SK-N-SH treated with all-trans-retinoic acid at 6 μM for 48 hours (cell line): ENCODE measurements at regions not wholly inside any gene's neighbourhood (a gene's known extent, or its start where the extent isn't known, plus 50 kb on each side); places are given as distances from the start of the nearest gene placed in this dataset.

ENCODE experiments used
- ATAC-seq: fragments of 200-7000 bp; cut with Tn5 transposase; 3 replicates; pipeline ENCODE4 v1.9.1; 2020; ENCODE audit warnings: mild to moderate bottlenecking, moderate library complexity
- ARNTL ChIP-seq: fragments of 450-650 bp; formaldehyde crosslinking; IDR thresholded peaks from 2 replicates; pipeline ENCODE4 v1.5.0; 2020; ENCODE audit warnings: low read depth, mild to moderate bottlenecking, moderate library complexity, borderline replicate concordance
- BACH2 ChIP-seq: fragments of 250-450 bp; sonication (Bioruptor Pico); IDR thresholded peaks from 2 replicates; pipeline ENCODE4 v1.9.0; 2021; ENCODE audit warnings: mild to moderate bottlenecking, borderline replicate concordance
- CREB5 ChIP-seq: fragments of 250-450 bp; sonication (Bioruptor Pico); IDR thresholded peaks from 2 replicates; pipeline ENCODE4 v1.5.1; 2020; ENCODE audit warnings: low read depth, mild to moderate bottlenecking, moderate library complexity
- CSRNP3 ChIP-seq: fragments of 250-450 bp; sonication (Bioruptor Pico); IDR thresholded peaks from 2 replicates; pipeline ENCODE4 v1.5.1; 2021; ENCODE audit warnings: mild to moderate bottlenecking, moderate library complexity
- GLIS3 ChIP-seq: fragments of 250-450 bp; sonication (Bioruptor Pico); IDR thresholded peaks from 2 replicates; pipeline ENCODE4 v1.5.0; 2020; ENCODE audit warnings: mild to moderate bottlenecking, moderate library complexity
- POU6F1 ChIP-seq: fragments of 250-450 bp; sonication (Bioruptor Pico); IDR thresholded peaks from 2 replicates; pipeline ENCODE4 v1.8.0; 2021; ENCODE audit warnings: low read depth, mild to moderate bottlenecking, moderate library complexity, borderline replicate concordance
- PPARA ChIP-seq: fragments of 250-450 bp; sonication (Bioruptor Pico); IDR thresholded peaks from 2 replicates; pipeline ENCODE4 v1.5.0; 2020; ENCODE audit warnings: mild to moderate bottlenecking, borderline replicate concordance
- SNAI2 ChIP-seq: fragments of 250-450 bp; sonication (Bioruptor Pico); IDR thresholded peaks from 2 replicates; pipeline ENCODE4 v1.5.0; 2020; ENCODE audit warnings: mild to moderate bottlenecking, moderate library complexity
- TSHZ2 ChIP-seq: fragments of 250-450 bp; sonication (Bioruptor Pico); IDR thresholded peaks from 2 replicates; pipeline ENCODE4 v1.5.0; 2020; ENCODE audit warnings: mild to moderate bottlenecking, moderate library complexity
- ZFP3 ChIP-seq: fragments of 250-450 bp; sonication (Bioruptor Pico); IDR thresholded peaks from 2 replicates; pipeline ENCODE4 v1.5.0; 2020; ENCODE audit warnings: mild to moderate bottlenecking, moderate library complexity
- ZNF565 ChIP-seq: fragments of 450-650 bp; formaldehyde crosslinking; conservative IDR thresholded peaks from 2 replicates; pipeline ENCODE4 v1.5.0; 2020; ENCODE audit warnings: low read depth, mild to moderate bottlenecking, moderate library complexity
- ZNF70 ChIP-seq: fragments of 450-650 bp; formaldehyde crosslinking; IDR thresholded peaks from 2 replicates; pipeline ENCODE4 v1.5.0; 2020; ENCODE audit warnings: mild to moderate bottlenecking, moderate library complexity
- ZNF8 ChIP-seq: fragments of 450-650 bp; formaldehyde crosslinking; IDR thresholded peaks from 2 replicates; pipeline ENCODE4 v1.5.0; 2020; ENCODE audit warnings: mild to moderate bottlenecking, moderate library complexity

GRCh38 chr3:110246796-110247376 lies 824.7 kb upstream of the NECTIN3 start (continued):
- TF ChIP-seq ZNF8 (no peak), PPARA (CRISPR knock-in tag) (no peak), POU6F1 (CRISPR knock-in tag) (no peak), ZNF565 (CRISPR knock-in tag) (no peak), ARNTL (CRISPR knock-in tag) (no peak), CREB5 (CRISPR knock-in tag) (no peak), ZFP3 (CRISPR knock-in tag) (no peak)

GRCh38 chr3:110248666-110249065 lies 823.0 kb upstream of the NECTIN3 start:
- ATAC-seq: no peak

More at GRCh38 chr3:110248666-110249065, 823.0 kb upstream of the NECTIN3 start:
- TF ChIP-seq ZNF70 (CRISPR knock-in tag): no peak
- TF ChIP-seq ZFP3 (CRISPR knock-in tag): no peak
- no peak for TF ChIP-seq TSHZ2 (CRISPR knock-in tag)
- TF ChIP-seq POU6F1 (CRISPR knock-in tag): no peak
- no peak for TF ChIP-seq BACH2
- TF ChIP-seq SNAI2 (CRISPR knock-in tag): no peak
- no peak for TF ChIP-seq CREB5 (CRISPR knock-in tag)
- TF ChIP-seq GLIS3 (CRISPR knock-in tag): no peak
- TF ChIP-seq PPARA (CRISPR knock-in tag): no peak
- no peak for TF ChIP-seq CSRNP3 (CRISPR knock-in tag)
- TF ChIP-seq, all 23 proteins: peak for 0
